Islet precursor cell (in vitro differentiated cells): ENCODE measurements at regions not wholly inside any gene's neighbourhood (a gene's known extent, or its start where the extent isn't known, plus 50 kb on each side); places are given as distances from the start of the nearest gene placed in this dataset.

ENCODE experiments used
- DNase-seq: peaks from one replicate; pipeline ENCODE4 v3.0.0-alpha.2; 2018

GRCh38 chr3:150264561-150265279 lies 143.4 kb upstream of the TSC22D2 start:
- no peak for DNase-seq

GRCh38 chr3:150261958-150262357 lies 146.1 kb upstream of the TSC22D2 start:
- DNase-seq = no peak

GRCh38 chr3:150261418-150261817 lies 146.7 kb upstream of the TSC22D2 start:
- DNase-seq = no peak

GRCh38 chr3:150260398-150260710 lies 147.7 kb upstream of the TSC22D2 start:
- no peak for DNase-seq

GRCh38 chr3:150259526-150260397 lies 148.3 kb upstream of the TSC22D2 start:
- DNase-seq = no peak

GRCh38 chr3:150256782-150257181 lies 151.3 kb upstream of the TSC22D2 start:
- DNase-seq = no peak

- no peak for DNase-seq
Measured at GRCh38 chr3:150256318-150256717, 151.8 kb upstream of the TSC22D2 start.

- DNase-seq = no peak
Measured at GRCh38 chr3:150255826-150256225, 152.3 kb upstream of the TSC22D2 start.

GRCh38 chr3:150255413-150255812 lies 152.7 kb upstream of the TSC22D2 start:
- DNase-seq = no peak

GRCh38 chr3:150254309-150254708 lies 153.8 kb upstream of the TSC22D2 start:
- DNase-seq = no peak

GRCh38 chr3:150253622-150254021 lies 154.5 kb upstream of the TSC22D2 start:
- DNase-seq = no peak

- no peak for DNase-seq
Measured at GRCh38 chr3:150252462-150252861, 155.6 kb upstream of the TSC22D2 start.

GRCh38 chr3:150251187-150252062 lies 156.7 kb upstream of the TSC22D2 start:
- DNase-seq = no peak

- no peak for DNase-seq
Measured at GRCh38 chr3:150249779-150250470, 158.2 kb upstream of the TSC22D2 start.

GRCh38 chr3:150248888-150249681 lies 159.0 kb upstream of the TSC22D2 start:
- no peak for DNase-seq

- peak; percentile 79 for DNase-seq
Measured at GRCh38 chr3:150248116-150248887, 159.8 kb upstream of the TSC22D2 start.

GRCh38 chr3:150247441-150247840 lies 160.7 kb upstream of the TSC22D2 start:
- no peak for DNase-seq

GRCh38 chr3:150243466-150243865 lies 164.6 kb upstream of the TSC22D2 start:
- DNase-seq = no peak

GRCh38 chr3:150242220-150242936 lies 165.7 kb upstream of the TSC22D2 start:
- no peak for DNase-seq

- DNase-seq = no peak
Measured at GRCh38 chr3:150240891-150241290, 167.2 kb upstream of the TSC22D2 start.
